GM23338 (cell line): ENCODE measurements at regions not wholly inside any gene's neighbourhood (a gene's known extent, or its start where the extent isn't known, plus 50 kb on each side); places are given as distances from the start of the nearest gene placed in this dataset.

Experiments
- ATAC-seq: fragments of 200-7000 bp; cut with Tn5 transposase; 3 replicates; pipeline ENCODE4 v1.9.1; 2020
- DNase-seq: peaks from one replicate; pipeline ENCODE4 v3.0.0-alpha.2; 2015; ENCODE audit warnings: low spot score
- H2AFZ ChIP-seq: fragments of 200-600 bp; sonication (generic); 2 replicates; pipeline ENCODE4 v1.8.0; 2016; ENCODE audit warnings: antibody characterized with exemption, mild to moderate bottlenecking, moderate library complexity
- H3F3A ChIP-seq: fragments of 200-600 bp; sonication (generic); replicated peaks from 2 replicates; pipeline ENCODE4 v1.8.0; 2017; ENCODE audit warnings: antibody characterized with exemption, mixed run types, low read depth
- H3K27ac ChIP-seq: fragments of 200-600 bp; sonication (generic); 2 replicates; pipeline ENCODE4 v1.6.1; 2016; ENCODE audit warnings: low read depth
- H3K27me3 ChIP-seq: fragments of 200-600 bp; sonication (generic); 2 replicates; pipeline ENCODE4 v1.8.0; 2016; ENCODE audit warnings: mild to moderate bottlenecking, mixed run types, moderate library complexity; ENCODE audit not compliant: insufficient read depth
- H3K36me3 ChIP-seq: fragments of 200-600 bp; sonication (generic); 2 replicates; pipeline ENCODE4 v1.8.0; 2016; ENCODE audit warnings: mild to moderate bottlenecking; ENCODE audit not compliant: insufficient read depth
- H3K4me1 ChIP-seq: fragments of 200-600 bp; sonication (generic); 2 replicates; pipeline ENCODE4 v1.8.0; 2016; ENCODE audit warnings: mild to moderate bottlenecking, moderate library complexity; ENCODE audit not compliant: insufficient read depth
- H3K4me2 ChIP-seq: fragments of 200-600 bp; sonication (generic); 2 replicates; pipeline ENCODE4 v1.7.1; 2017; ENCODE audit warnings: mixed run types
- H3K4me3 ChIP-seq: fragments of 200-600 bp; sonication (generic); 2 replicates; pipeline ENCODE4 v1.6.1; 2016; ENCODE audit warnings: mixed run types
- H3K79me2 ChIP-seq: fragments of 200-600 bp; sonication (generic); replicated peaks from 2 replicates; pipeline ENCODE4 v1.8.0; 2017; ENCODE audit warnings: mild to moderate bottlenecking; ENCODE audit not compliant: insufficient read depth
- H3K9me2 ChIP-seq: fragments of 200-600 bp; sonication (generic); 2 replicates; pipeline ENCODE4 v1.8.0; 2017; ENCODE audit not compliant: insufficient read depth
- H4K20me1 ChIP-seq: fragments of 200-600 bp; sonication (generic); replicated peaks from 2 replicates; pipeline ENCODE4 v1.8.0; 2017; ENCODE audit warnings: mild to moderate bottlenecking; ENCODE audit not compliant: insufficient read depth
- H3K27ac Mint-ChIP-seq: 2 replicates; pipeline ENCODE4 v1.8.0; 2020; ENCODE audit warnings: inconsistent platforms, mild to moderate bottlenecking, moderate library complexity, mixed read lengths
- H3K27me3 Mint-ChIP-seq: 3 replicates; pipeline ENCODE4 v1.8.0; 2022; ENCODE audit warnings: low read depth, mild to moderate bottlenecking, moderate library complexity, mixed read lengths, inconsistent platforms; ENCODE audit not compliant: insufficient read depth, poor library complexity
- H3K36me3 Mint-ChIP-seq: 3 replicates; pipeline ENCODE4 v1.8.0; 2021; ENCODE audit warnings: low read depth, mild to moderate bottlenecking, inconsistent platforms, moderate library complexity, mixed read lengths
- H3K4me1 Mint-ChIP-seq: 3 replicates; pipeline ENCODE4 v1.8.0; 2020; ENCODE audit warnings: mild to moderate bottlenecking, inconsistent platforms, mixed read lengths
- H3K4me3 Mint-ChIP-seq: 3 replicates; pipeline ENCODE4 v1.8.0; 2021; ENCODE audit warnings: moderate library complexity, mild to moderate bottlenecking, inconsistent platforms, mixed read lengths
- H3K9me3 Mint-ChIP-seq: 3 replicates; pipeline ENCODE4 v1.8.0; 2020; ENCODE audit warnings: moderate library complexity, mild to moderate bottlenecking, inconsistent platforms, mixed read lengths
- CREB1 ChIP-seq: fragments of 250-450 bp; sonication (Bioruptor Pico); IDR thresholded peaks from 2 replicates; pipeline ENCODE4 v1.5.0; 2020; ENCODE audit warnings: low read depth, mild to moderate bottlenecking, moderate library complexity
- POLR2AphosphoS5 ChIP-seq: IDR thresholded peaks from 2 replicates; pipeline ENCODE4 v1.6.1; 2016; ENCODE audit warnings: antibody characterized with exemption, low read depth
- REST ChIP-seq: IDR thresholded peaks from one replicate; pipeline ENCODE4 v1.6.1; 2018; ENCODE audit warnings: antibody characterized with exemption; ENCODE audit not compliant: unreplicated experiment

GRCh38 chr4:22093126-22093525, 144.6 kb upstream of the KCNIP4 start:
- DNase-seq (no peak), ATAC-seq (no peak)
- Mint-ChIP-seq H3K9me3 (no peaks in the 10 kb centered on the region), H3K36me3 (no peaks in the 10 kb centered on the region), H3K27ac (no peak overlapping the region), H3K27me3 (no peaks in the 10 kb centered on the region), H3K4me1 (peaks cover 9% of the 10 kb centered on the region; the same call in 2 of the 3 replicates), H3K4me3 (no peak overlapping the region)
- Histone ChIP-seq H3K4me1 (no peaks in the 10 kb centered on the region), H4K20me1 (no peaks in the 10 kb centered on the region), H3F3A (no peaks in the 10 kb centered on the region), H3K36me3 (no peaks in the 10 kb centered on the region), H3K27ac (no peak overlapping the region), H3K4me3 (no peak overlapping the region), H3K9me2 (peaks cover 3% of the 10 kb centered on the region; the same call in 1 of the 2 replicates), H3K27me3 (no peaks in the 10 kb centered on the region), H3K4me2 (no peak overlapping the region), H3K79me2 (no peaks in the 10 kb centered on the region), H2AFZ (no peak overlapping the region)
- TF ChIP-seq POLR2AphosphoS5 (no peak), CREB1 (no peak), REST (no peak)

DNA sequence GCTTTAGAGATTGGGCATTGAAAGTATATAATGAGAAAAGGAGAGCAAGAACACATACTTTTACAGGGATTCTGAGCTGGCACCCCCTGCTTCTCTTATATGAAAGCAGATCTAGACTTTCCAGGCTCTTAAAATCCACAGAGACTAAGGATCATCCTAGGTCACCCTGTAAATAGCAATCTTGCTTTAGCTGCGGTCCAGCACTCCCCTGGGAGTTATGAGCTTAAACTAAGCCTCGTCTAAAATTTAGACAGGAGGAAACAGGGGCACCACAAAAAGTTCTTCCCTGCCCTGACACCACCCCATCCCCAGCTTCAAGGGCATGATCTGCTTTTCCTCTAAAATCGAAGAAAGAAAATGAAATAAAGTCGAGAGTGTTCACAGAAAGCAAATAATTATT, 143.3 kb upstream of the KCNIP4 start:
- H3K36me3 Mint-ChIP-seq, result no peaks in the 10 kb centered on the region
- peaks cover 4% of the 10 kb centered on the region; the same call in 2 of the 3 replicates for H3K9me3 Mint-ChIP-seq
- no peak overlapping the region for H3K4me3 ChIP-seq
- no peaks in the 10 kb centered on the region for H3K27me3 ChIP-seq
- no peaks in the 10 kb centered on the region for H3K79me2 ChIP-seq
- H4K20me1 ChIP-seq, result no peaks in the 10 kb centered on the region
- H3K27ac ChIP-seq, result no peak overlapping the region
- DNase-seq (no peak), ATAC-seq (no peak)
- H2AFZ ChIP-seq, result no peak overlapping the region
- peaks cover 3% of the 10 kb centered on the region; the same call in 1 of the 2 replicates for H3K9me2 ChIP-seq
- no peaks in the 10 kb centered on the region for H3K36me3 ChIP-seq
- H3K4me1 ChIP-seq, result no peaks in the 10 kb centered on the region
- no peak overlapping the region for H3K27ac Mint-ChIP-seq
- no peak overlapping the region for H3K4me2 ChIP-seq
- H3K4me3 Mint-ChIP-seq, result no peak overlapping the region
- peaks cover 9% of the 10 kb centered on the region; the same call in 2 of the 3 replicates for H3K4me1 Mint-ChIP-seq
- TF ChIP-seq REST (no peak), CREB1 (no peak)
- no peaks in the 10 kb centered on the region for H3F3A ChIP-seq
- H3K27me3 Mint-ChIP-seq, result no peaks in the 10 kb centered on the region
